Activated CD4-positive, alpha-beta T cell treated with anti-CD3 and anti-CD28 coated beads, Interleukin-2, amount 50 U/mL, for 16 hours (primary cell): ENCODE measurements at regions not wholly inside any gene's neighbourhood (a gene's known extent, or its start where the extent isn't known, plus 50 kb on each side); places are given as distances from the start of the nearest gene placed in this dataset.
"Not testable (repeated sequence)": the region's sequence is repeated elsewhere in the genome, so short reads cannot be mapped to it uniquely, and the experiment has no call there.

Experiments
- DNase-seq: peaks from one replicate; pipeline ENCODE4 v3.0.0-alpha.2; 2020

GRCh38 chr13:44131069-44131614 is 242.5 kb upstream of the SERP2 start:
- no peak for DNase-seq

GRCh38 chr13:44132710-44133109 is 240.9 kb upstream of the SERP2 start:
- DNase-seq = no peak

- DNase-seq = no peak
Measured at GRCh38 chr13:44133626-44134025, 240.0 kb upstream of the SERP2 start.

GRCh38 chr13:44135566-44135965 is 238.1 kb upstream of the SERP2 start:
- no peak for DNase-seq

- no peak for DNase-seq
Measured at GRCh38 chr13:44136696-44137268, 236.8 kb upstream of the SERP2 start.

GRCh38 chr13:44137466-44137865 is 236.2 kb upstream of the SERP2 start:
- DNase-seq = no peak

- DNase-seq = no peak
Measured at GRCh38 chr13:44140146-44140545, 233.5 kb upstream of the SERP2 start.

GRCh38 chr13:44140888-44141724 is 232.5 kb upstream of the SERP2 start:
- no peak for DNase-seq

- peak; percentile 95 for DNase-seq
Measured at GRCh38 chr13:44141725-44142539, 231.7 kb upstream of the SERP2 start.

- DNase-seq = no peak
Measured at GRCh38 chr13:44142540-44142867, 231.1 kb upstream of the SERP2 start.

- no peak for DNase-seq
Measured at GRCh38 chr13:44142941-44143665, 230.5 kb upstream of the SERP2 start.

GRCh38 chr13:44146138-44146537 is 227.5 kb upstream of the SERP2 start:
- DNase-seq = no peak

GRCh38 chr13:44147233-44147632 is 226.4 kb upstream of the SERP2 start:
- no peak for DNase-seq

- DNase-seq = no peak
Measured at GRCh38 chr13:44147648-44148047, 226.0 kb upstream of the SERP2 start.

- DNase-seq = no peak
Measured at GRCh38 chr13:44148159-44148914, 225.3 kb upstream of the SERP2 start.

GRCh38 chr13:44149231-44149630 is 224.4 kb upstream of the SERP2 start:
- not testable (repeated sequence) for DNase-seq

GRCh38 chr13:44149821-44150220 is 223.8 kb upstream of the SERP2 start:
- DNase-seq = no peak

- DNase-seq = no peak
Measured at GRCh38 chr13:44151474-44151873, 222.2 kb upstream of the SERP2 start.

GRCh38 chr13:44153496-44153895 is 220.1 kb upstream of the SERP2 start:
- no peak for DNase-seq

GRCh38 chr13:44155422-44156293 is 218.0 kb upstream of the SERP2 start:
- no peak for DNase-seq

GRCh38 chr13:44156294-44156658 is 217.3 kb upstream of the SERP2 start:
- DNase-seq = no peak
